ENCODE measurements at regions not wholly inside any gene's neighbourhood (a gene's known extent, or its start where the extent isn't known, plus 50 kb on each side); places are given as distances from the start of the nearest gene placed in this dataset.
A peak's percentile ranks its signal among the peaks of the same experiment; 100 is the strongest.
"Not testable (repeated sequence)": the region's sequence is repeated elsewhere in the genome, so short reads cannot be mapped to it uniquely, and the experiment has no call there.

- not testable (repeated sequence) for DNase-seq
Measured at GRCh38 chr16:88190592-88191095, 192.1 kb upstream of the ZNF469 start.

DNA sequence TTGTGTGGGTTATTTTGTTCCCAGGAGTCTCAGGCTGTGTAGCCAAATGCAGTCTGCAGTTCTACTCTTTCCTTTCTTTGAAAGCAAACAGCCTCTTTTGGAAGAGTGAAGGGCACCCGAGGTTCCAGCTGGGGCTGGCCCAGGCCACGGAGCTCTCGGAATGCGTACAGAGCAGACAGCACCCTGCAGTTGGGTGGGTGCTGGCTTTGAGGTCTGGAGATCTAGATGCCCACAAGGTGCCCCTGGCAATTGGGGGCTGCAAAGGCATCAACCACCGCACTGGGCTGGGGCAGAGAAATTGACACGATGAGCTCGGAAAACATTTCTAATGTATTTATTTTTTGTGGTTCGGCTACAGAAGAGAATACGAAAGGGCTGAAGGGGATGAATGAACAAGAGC lies 191.6 kb upstream of the ZNF469 start:
- DNase-seq = not testable (repeated sequence)

- no peak for DNase-seq
Measured at GRCh38 chr16:88192601-88193000, 190.2 kb upstream of the ZNF469 start.

DNA sequence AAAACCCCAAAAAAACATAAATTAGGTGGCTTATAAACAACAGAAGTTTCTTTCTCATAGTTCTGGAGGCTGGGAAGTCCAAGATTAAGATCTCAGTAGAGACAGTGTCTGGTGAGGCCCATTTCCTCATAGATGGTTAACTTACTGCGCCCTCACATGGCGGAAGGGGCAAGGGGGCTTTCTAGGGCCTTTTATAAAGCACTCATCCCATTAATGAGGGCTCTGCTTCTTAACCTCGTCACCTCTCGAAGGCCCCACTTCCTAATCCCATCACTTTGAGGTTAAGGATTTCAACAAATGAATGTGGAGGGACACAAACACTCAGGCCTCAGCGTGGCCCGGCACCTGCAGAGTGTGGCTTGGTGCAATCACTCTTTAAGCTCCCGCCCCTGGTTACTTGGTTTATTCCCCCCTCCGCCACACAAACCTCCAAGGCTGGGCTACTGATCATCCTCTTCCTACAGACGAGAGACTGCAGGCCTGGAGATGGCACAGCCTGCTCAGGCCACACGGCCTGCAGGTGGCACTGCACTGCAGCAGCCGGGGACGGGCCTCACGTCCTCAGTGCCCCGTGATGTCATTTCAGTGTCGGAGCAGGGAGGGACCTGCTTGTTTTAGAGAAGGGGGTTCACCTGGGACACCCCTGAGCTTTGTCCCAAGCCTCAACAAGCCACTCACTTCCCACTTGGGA lies 188.9 kb upstream of the ZNF469 start:
- DNase-seq = peak; percentile 61

DNA sequence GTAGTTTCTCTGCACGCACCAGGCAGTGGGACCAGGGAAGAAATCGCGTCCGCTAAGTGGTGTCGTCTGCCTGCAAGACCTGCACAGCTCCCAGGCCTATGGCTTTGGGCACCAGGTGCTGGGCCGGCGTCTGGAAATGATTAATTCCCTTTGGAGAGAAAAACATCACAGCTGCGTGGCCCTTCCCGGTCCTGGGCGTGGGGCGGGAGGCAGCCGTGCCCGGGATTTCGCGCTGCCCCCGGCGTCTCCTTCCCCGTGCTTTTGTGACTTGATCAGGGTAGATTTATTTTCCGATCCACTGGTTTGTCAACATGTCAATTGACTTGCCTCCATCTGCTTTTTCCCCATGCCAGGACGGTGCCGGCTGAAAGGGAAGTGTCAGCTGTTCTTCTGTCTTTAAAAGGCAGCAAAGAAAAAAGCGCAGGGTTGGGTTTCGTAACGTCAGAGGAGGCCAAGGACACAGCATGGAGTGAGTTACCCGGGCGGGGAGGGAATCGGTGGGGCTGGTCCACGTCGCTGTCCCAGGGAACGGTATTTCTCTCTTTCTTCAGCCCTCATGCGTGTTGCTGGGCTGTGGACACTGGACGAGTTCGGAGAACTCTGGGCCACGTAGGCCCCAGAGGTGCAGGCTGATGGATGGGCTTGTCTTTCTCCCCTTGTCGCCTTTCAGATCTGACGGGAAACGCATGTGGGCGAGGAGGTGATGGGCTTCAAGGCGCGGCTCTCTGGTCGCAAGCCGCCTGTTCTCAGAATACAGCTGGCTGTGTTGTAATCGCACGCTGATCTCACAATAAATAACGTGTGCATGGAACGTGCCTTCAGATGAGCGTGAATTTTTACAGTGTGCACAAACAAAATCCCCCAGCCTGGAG lies 188.1 kb upstream of the ZNF469 start:
- no peak for DNase-seq

DNA sequence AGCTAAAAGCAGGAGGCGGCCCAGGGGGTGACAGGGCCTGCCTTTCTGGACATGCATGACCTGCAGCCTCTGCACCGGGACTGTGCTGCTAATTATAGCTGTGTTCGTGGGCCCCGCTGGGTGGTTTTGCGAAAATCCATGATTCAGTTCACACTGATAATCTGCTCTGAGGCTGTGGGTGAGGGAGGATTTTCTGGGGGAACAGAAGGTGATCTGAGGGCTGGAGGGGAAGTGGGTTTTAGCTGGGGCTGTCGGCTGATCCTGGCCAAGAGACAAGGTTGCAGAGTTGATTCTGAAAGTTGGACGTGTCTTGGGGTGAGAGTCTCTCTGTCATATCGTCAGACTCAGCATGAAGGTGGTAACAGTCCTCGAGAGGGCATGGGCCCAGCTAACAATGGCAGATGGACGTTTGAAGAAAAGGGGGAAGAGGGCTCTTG lies 187.5 kb upstream of the ZNF469 start:
- no peak for DNase-seq

DNA sequence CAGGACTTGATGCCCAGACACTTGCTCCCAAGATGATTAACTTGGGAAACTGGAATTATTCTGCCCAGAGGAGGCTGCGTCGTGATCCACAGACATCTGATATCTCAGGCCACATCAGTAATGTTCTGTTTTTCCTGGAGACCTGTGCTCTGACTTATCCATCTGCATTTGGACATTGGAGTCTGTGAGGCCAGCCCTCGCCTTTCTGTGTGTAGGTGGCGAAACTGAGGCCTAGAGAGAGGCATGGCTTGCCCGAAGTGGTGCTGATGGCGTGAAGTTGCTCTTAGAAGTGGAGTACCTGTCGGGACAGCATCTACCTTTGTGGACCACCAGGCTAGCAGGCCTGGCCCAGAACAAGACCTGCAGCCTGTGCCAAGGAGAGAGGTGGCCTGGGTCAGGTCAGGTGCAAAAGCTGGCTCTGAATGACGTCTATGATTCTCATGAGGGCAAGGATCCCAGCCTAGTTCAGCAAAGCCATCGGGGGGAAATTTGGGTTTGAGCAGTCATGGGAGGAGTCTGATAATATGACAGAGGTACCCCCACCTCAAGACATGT lies 186.8 kb upstream of the ZNF469 start:
- no peak for DNase-seq

DNA sequence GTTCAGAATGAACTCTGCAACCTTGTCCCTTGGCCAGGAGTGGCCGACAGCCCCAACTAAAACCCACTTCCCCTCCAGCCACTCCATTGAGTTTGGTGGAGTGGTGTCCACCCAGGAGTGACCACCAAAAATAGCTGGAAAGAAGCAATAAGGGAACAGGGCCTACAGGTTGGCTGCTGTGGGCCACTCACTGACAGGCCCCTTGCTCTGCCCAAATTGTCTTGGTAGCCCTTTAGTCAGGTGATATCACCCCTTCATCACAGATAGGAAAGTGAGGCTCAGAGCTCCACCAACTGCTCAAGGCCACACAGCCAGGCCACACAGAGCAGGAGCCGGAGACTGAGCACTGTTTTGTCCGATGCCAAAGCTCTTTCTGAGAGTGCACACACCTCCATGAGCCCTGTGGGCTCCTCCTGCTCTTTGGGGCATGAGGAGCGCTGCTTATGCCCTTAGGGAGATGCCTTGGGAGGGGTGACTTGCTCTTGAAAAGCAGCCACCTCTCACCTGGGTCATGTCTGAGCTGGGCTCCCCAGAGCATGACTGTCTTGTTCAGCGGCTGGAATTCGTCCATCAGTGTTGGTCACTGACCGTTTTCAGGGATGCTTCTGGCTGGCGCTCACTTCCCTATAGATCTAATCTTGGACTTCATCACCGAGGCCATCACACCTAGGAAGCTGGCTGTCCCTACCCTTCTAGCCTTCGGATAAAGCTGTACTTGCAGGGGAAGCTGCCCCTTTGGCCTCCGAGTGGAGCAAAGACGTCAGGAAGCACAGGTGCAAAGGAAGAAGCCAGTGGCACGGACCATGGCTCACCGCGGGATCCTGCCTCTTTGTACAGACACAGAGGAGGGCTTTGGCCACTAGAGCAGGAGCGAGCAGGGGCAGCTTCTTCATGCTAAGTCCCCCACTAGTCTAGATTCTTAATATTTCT lies 186.0 kb upstream of the ZNF469 start:
- DNase-seq = no peak

DNA sequence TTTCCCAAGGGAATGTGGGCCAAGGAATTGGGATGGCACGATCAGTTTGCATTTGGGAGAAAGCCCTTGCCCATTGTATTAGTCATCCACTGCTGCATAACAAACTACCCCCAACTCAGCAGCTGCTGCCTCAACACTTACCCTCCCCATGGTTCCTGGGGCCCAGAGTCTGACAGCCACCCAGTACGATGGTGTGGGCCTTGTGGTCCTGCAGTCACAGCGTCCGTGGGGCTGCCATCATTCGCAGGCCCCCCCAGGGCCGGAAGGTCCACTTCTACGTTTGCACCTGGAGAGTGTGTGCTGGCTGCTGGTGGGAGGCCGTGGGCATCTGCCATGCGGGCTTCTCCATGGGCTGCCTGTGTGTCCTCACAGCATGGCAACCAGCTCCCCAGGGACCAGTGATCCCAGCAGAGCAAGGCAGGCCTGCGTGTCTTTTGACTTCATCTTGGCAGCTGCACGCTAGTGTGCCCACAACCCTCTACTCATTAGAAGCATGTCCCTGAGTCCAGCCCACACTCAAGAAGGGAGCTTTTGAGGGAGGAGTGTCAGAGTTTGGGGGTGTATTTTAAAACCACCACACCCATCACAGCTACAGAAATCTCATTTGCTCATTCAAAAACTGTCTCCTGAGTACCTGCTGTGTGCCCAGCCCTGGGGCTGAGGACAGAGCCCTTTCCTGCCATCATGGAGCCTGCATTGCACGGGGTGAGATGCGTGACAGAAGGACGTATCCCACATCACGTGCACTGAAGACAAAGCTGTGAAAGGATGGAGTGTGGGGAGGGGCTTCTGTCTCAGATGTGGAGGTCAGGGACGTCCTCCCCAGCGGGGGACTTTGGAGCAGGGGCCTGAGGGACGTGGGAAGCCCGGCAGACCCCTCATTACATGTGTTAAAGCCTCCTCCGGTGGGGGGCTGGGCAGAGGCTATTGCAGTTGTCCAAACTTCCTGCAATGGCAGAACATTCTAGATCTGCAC lies 185.0 kb upstream of the ZNF469 start:
- DNase-seq = no peak

DNA sequence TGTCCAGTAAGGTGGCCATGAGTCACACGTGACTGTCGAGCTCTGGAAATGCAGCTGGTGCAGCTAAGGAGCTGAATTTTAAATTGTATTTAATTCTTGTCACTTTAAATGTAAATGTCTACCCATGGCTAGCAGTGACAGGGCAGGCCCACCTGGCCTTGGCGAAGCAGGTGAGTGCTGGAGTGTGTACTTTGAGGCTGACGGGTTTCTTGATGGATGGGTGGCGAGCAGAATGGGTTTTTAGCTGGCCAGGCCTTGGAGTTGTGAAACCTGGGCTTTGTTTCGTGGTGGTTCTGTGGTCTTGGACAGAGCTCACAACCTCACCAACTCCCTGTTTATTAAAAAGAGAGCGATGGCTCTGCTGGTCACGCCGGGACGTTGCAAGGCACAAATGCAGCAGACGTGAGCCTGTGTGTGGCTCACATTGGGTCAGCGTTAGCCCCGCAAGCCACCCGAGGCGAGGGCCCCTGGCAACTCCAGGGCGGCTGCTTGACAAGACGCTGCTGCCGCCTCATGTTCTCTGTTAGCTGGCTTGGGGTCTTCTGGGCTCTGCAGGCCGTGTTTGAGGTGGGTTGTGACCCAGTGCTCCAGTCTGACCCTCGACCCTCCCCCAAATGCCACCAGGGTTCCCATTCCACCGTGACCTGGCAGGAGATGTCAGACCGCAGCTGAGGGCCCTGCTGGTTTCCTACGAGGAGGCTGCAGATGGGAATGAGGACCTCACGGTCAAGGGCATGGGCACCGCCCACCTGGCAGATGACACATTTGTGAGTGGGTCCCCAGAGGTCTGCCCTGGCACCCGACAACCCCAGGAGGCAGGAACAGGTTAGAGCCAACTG lies 184.1 kb upstream of the ZNF469 start:
- not testable (repeated sequence) for DNase-seq

DNA sequence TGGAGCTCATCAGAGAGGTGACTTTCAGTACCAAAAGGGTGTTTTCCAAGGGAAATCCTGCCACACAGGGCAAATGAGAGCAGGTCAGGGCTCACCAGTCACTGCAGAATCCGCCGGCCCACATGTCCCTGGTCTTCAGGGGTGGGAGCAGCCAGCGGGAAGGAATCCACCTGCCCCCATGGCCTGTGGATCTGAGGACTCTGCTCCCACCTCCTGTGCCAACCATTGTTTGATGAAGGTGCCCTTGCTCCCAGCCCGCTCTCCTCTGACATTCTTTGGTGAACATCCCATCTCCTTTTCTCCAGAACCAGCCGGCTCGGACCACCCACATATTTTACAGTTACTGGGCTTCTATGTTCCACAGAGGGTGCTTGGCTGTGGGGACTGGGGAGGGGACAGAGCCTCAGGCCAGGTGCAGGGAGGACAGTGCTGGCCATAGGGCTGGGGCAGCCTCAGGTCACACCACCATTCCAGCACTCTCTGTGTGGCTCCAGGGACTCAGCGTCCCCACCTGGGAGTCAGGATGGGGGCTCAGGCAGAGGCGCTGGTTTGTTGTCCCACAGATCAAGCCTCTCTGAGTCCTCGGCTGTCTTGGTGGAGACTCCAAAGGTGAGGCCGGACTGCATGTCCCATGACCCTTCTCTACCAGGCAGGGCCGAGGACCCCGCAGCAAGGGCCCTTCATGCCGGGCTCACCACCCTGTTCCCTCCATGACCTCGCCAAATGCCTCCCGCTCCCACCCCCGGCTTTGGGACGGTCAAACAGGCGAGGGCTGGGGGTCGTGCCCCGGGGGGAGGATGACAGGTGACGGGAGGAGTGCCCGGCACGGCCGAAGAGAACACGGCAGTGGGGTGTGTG lies 183.2 kb upstream of the ZNF469 start:
- not testable (repeated sequence) for DNase-seq

- not testable (repeated sequence) for DNase-seq
Measured at GRCh38 chr16:88200154-88200895, 182.4 kb upstream of the ZNF469 start.

DNA sequence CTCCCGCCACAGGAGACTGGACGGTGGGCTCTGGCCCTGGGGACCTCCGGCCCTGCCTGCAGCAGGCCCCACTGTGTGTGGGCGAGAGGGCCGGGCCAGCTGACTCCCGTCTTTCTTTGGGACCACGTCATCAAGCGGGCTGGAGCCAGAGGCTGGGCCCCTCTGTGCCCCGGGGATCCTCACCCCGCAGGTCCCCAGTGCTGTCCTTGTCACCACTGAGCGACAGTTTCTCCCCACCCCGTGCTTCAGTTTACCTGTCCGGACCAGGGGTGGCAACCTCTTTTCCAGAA lies 181.9 kb upstream of the ZNF469 start:
- no peak for DNase-seq

DNA sequence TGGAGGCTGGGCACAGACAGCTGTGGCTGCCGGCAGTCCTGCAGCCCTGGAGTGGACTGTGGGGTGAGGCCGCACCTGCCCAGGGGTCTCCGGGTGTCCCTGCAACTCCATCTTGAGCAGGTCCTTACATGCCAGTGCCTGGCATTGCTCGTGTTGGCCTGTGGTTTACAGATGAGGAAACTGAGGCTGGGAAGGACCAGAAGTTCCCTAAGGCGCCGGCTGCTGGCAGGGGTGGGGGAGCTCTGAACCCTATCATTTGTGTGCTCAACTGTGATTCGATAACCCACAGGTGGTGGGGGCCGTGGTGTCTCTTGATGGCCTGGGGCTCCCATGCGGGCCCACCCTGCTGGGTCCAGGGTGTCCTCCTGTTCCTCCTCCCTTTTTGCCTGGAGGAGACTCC lies 181.1 kb upstream of the ZNF469 start:
- not testable (repeated sequence) for DNase-seq

DNA sequence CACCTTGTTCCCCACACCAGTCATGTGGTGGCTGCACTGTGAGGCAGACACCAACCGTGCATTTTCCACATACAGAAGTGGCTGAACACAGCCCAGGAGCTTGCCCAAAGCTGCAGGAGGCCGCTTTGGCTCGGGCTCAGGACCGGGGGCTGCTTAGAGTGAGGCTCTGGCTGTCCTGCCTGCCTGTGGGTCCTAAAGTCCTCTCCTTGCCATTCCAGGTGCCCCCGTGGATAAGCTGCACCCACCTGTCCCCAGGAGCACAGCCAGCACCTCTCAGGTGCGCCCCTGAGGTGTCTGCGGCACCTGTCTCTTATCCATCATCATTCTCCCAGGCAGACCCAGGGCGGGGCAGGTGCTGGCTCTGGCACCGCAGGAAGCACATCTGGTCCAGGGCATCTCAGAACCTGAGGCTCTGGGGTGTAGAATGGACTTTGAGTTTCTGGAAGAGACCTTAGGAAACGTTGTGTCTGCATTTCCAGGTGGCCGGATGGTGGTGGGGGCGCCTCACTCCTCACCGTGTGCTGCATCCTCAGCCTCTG lies 180.5 kb upstream of the ZNF469 start:
- no peak for DNase-seq

GRCh38 chr16:88202856-88203681 lies 179.7 kb upstream of the ZNF469 start:
- not testable (repeated sequence) for DNase-seq

All from OCI-M1 (cell line).